Stimulated activated naive CD8-positive, alpha-beta T cell treated with anti-CD3 and anti-CD28 coated beads, Interleukin-15, amount 100 ng/mL, for 72 hours (primary cell): ENCODE measurements at regions not wholly inside any gene's neighbourhood (a gene's known extent, or its start where the extent isn't known, plus 50 kb on each side); places are given as distances from the start of the nearest gene placed in this dataset.
"Not testable (repeated sequence)": the region's sequence is repeated elsewhere in the genome, so short reads cannot be mapped to it uniquely, and the experiment has no call there.

Experiments
- ATAC-seq: fragments of 150-1000 bp; cut with Tn5 transposase; 2 replicates; pipeline ENCODE4 v1.10.0; 2021; ENCODE audit warnings: mild to moderate bottlenecking, moderate library complexity
- DNase-seq, 2 donors: peaks; one replicate each; pipeline ENCODE4 v3.0.0; 2021 to 2022
- H3K27ac Mint-ChIP-seq, 2 donors: one replicate each; pipeline ENCODE4 v1.8.0; 2022; ENCODE audit warnings: mild to moderate bottlenecking in 2 of 2, mixed read lengths in 2 of 2, moderate library complexity in 2 of 2
- H3K27me3 Mint-ChIP-seq: one replicate; pipeline ENCODE4 v1.8.0; 2022; ENCODE audit warnings: mixed read lengths
- H3K4me1 Mint-ChIP-seq: one replicate; pipeline ENCODE4 v1.8.0; 2022; ENCODE audit warnings: mild to moderate bottlenecking, mixed read lengths
- H3K4me3 Mint-ChIP-seq, 2 donors: one replicate each; pipeline ENCODE4 v1.8.0; 2022; ENCODE audit warnings: mild to moderate bottlenecking in 2 of 2, mixed read lengths in 2 of 2, moderate library complexity in 1 of 2
- H3K9me3 Mint-ChIP-seq, 2 donors: one replicate each; pipeline ENCODE4 v1.8.0; 2022; ENCODE audit warnings: mixed read lengths in 2 of 2

GRCh38 chr5:167065794-167066193 is 1225.7 kb upstream of the WWC1 start:
- Mint-ChIP-seq H3K27me3 (no peaks in the 10 kb centered on the region), H3K27ac (no peak overlapping the region), H3K9me3 (no peaks in the 10 kb centered on the region), H3K4me3 (no peak overlapping the region), H3K4me1 (no peaks in the 10 kb centered on the region)
- no peak for DNase-seq
- no peak for ATAC-seq

GRCh38 chr5:167071981-167072610 is 1219.3 kb upstream of the WWC1 start:
- ATAC-seq (no peak), DNase-seq (no peak)
- H3K4me1 Mint-ChIP-seq, result no peaks in the 10 kb centered on the region
- H3K4me3 Mint-ChIP-seq, result no peak overlapping the region
- H3K27me3 Mint-ChIP-seq, result no peaks in the 10 kb centered on the region
- H3K27ac Mint-ChIP-seq, result no peak overlapping the region
- H3K9me3 Mint-ChIP-seq, result peaks cover 7 to 8% of the 10 kb centered on the region in 2 donors

GRCh38 chr5:167081561-167081960 is 1209.9 kb upstream of the WWC1 start:
- no peaks in the 10 kb centered on the region for H3K27me3 Mint-ChIP-seq
- ATAC-seq, result no peak
- DNase-seq, result no peak
- H3K4me1 Mint-ChIP-seq, result no peaks in the 10 kb centered on the region
- no peak overlapping the region for H3K27ac Mint-ChIP-seq
- H3K9me3 Mint-ChIP-seq, result peaks cover 0 to 5% of the 10 kb centered on the region in 2 donors
- no peak overlapping the region for H3K4me3 Mint-ChIP-seq

- ATAC-seq (no peak), DNase-seq (no peak)
- Mint-ChIP-seq H3K4me1 (no peaks in the 10 kb centered on the region), H3K9me3 (peaks cover 10 to 21% of the 10 kb centered on the region in 2 donors), H3K4me3 (no peak overlapping the region), H3K27me3 (no peaks in the 10 kb centered on the region), H3K27ac (no peak overlapping the region)
Observed at GRCh38 chr5:167096816-167097215, 1194.6 kb upstream of the WWC1 start.

GRCh38 chr5:167104351-167104750 is 1187.1 kb upstream of the WWC1 start:
- DNase-seq, result no peak
- Mint-ChIP-seq H3K9me3 (peaks cover 15 to 18% of the 10 kb centered on the region in 2 donors), H3K27ac (no peak overlapping the region), H3K4me1 (no peaks in the 10 kb centered on the region), H3K27me3 (no peaks in the 10 kb centered on the region), H3K4me3 (no peak overlapping the region)
- no peak for ATAC-seq

- DNase-seq (no peak), ATAC-seq (no peak)
- Mint-ChIP-seq H3K27me3 (no peaks in the 10 kb centered on the region), H3K9me3 (peaks cover 15 to 18% of the 10 kb centered on the region in 2 donors), H3K4me1 (no peaks in the 10 kb centered on the region), H3K4me3 (no peak overlapping the region), H3K27ac (no peak overlapping the region)
Observed at GRCh38 chr5:167105941-167106340, 1185.5 kb upstream of the WWC1 start.

GRCh38 chr5:167107684-167108083 is 1183.8 kb upstream of the WWC1 start:
- no peak for DNase-seq
- no peaks in the 10 kb centered on the region for H3K4me1 Mint-ChIP-seq
- peaks cover 16 to 18% of the 10 kb centered on the region in 2 donors for H3K9me3 Mint-ChIP-seq
- no peak overlapping the region for H3K27ac Mint-ChIP-seq
- H3K4me3 Mint-ChIP-seq, result no peak overlapping the region
- ATAC-seq, result no peak
- H3K27me3 Mint-ChIP-seq, result no peaks in the 10 kb centered on the region

GRCh38 chr5:167108266-167108665 is 1183.2 kb upstream of the WWC1 start:
- H3K27ac Mint-ChIP-seq, DNase-seq, H3K4me3 Mint-ChIP-seq, H3K27me3 Mint-ChIP-seq, H3K4me1 Mint-ChIP-seq, ATAC-seq: not testable (repeated sequence)
- peaks cover 18 to 21% of the 10 kb centered on the region in 2 donors for H3K9me3 Mint-ChIP-seq

GRCh38 chr5:167112556-167112955 is 1178.9 kb upstream of the WWC1 start:
- H3K27ac Mint-ChIP-seq, result no peak overlapping the region
- ATAC-seq (no peak), DNase-seq (no peak)
- no peak overlapping the region for H3K4me3 Mint-ChIP-seq
- H3K27me3 Mint-ChIP-seq, result no peaks in the 10 kb centered on the region
- H3K4me1 Mint-ChIP-seq, result no peaks in the 10 kb centered on the region
- H3K9me3 Mint-ChIP-seq, result peaks cover 6 to 19% of the 10 kb centered on the region in 2 donors

- no peak for ATAC-seq
- no peak for DNase-seq
- no peak overlapping the region for H3K27ac Mint-ChIP-seq
- no peaks in the 10 kb centered on the region for H3K27me3 Mint-ChIP-seq
- no peak overlapping the region for H3K4me3 Mint-ChIP-seq
- no peaks in the 10 kb centered on the region for H3K4me1 Mint-ChIP-seq
- peaks cover 6 to 26% of the 10 kb centered on the region in 2 donors for H3K9me3 Mint-ChIP-seq
Observed at GRCh38 chr5:167122267-167122666, 1169.2 kb upstream of the WWC1 start.

GRCh38 chr5:167123126-167123525 is 1168.3 kb upstream of the WWC1 start:
- Mint-ChIP-seq H3K27me3 (no peaks in the 10 kb centered on the region), H3K9me3 (peaks cover 6 to 26% of the 10 kb centered on the region in 2 donors)

GRCh38 chr5:167128581-167128980 is 1162.9 kb upstream of the WWC1 start:
- no peaks in the 10 kb centered on the region for H3K4me1 Mint-ChIP-seq

More at GRCh38 chr5:167123126-167123525, 1168.3 kb upstream of the WWC1 start:
- DNase-seq, result no peak
- H3K27ac Mint-ChIP-seq, result no peak overlapping the region
- no peaks in the 10 kb centered on the region for H3K4me1 Mint-ChIP-seq
- no peak for ATAC-seq
- H3K4me3 Mint-ChIP-seq, result no peak overlapping the region

GRCh38 chr5:167140548-167141291 is 1150.7 kb upstream of the WWC1 start:
- DNase-seq (no peak), ATAC-seq (no peak)
- H3K4me3 Mint-ChIP-seq, result no peak overlapping the region
- no peaks in the 10 kb centered on the region for H3K4me1 Mint-ChIP-seq
- no peak overlapping the region for H3K27ac Mint-ChIP-seq
- peaks cover 0 to 8% of the 10 kb centered on the region in 2 donors for H3K9me3 Mint-ChIP-seq
- no peaks in the 10 kb centered on the region for H3K27me3 Mint-ChIP-seq

More at GRCh38 chr5:167128581-167128980, 1162.9 kb upstream of the WWC1 start:
- ATAC-seq, result no peak
- H3K9me3 Mint-ChIP-seq, result peaks cover 7 to 23% of the 10 kb centered on the region in 2 donors
- no peak for DNase-seq
- no peak overlapping the region for H3K4me3 Mint-ChIP-seq
- H3K27me3 Mint-ChIP-seq, result no peaks in the 10 kb centered on the region
- H3K27ac Mint-ChIP-seq, result no peak overlapping the region

- no peaks in the 10 kb centered on the region for H3K4me1 Mint-ChIP-seq
- H3K27ac Mint-ChIP-seq, result no peak overlapping the region
- DNase-seq, result no peak
- no peaks in the 10 kb centered on the region for H3K9me3 Mint-ChIP-seq
- H3K4me3 Mint-ChIP-seq, result no peak overlapping the region
- ATAC-seq, result no peak
- no peaks in the 10 kb centered on the region for H3K27me3 Mint-ChIP-seq
Observed at GRCh38 chr5:167143716-167144115, 1147.7 kb upstream of the WWC1 start.

GRCh38 chr5:167145841-167146240 is 1145.6 kb upstream of the WWC1 start:
- H3K4me1 Mint-ChIP-seq, result no peaks in the 10 kb centered on the region
- ATAC-seq, result no peak

GRCh38 chr5:167147879-167148278 is 1143.6 kb upstream of the WWC1 start:
- Mint-ChIP-seq H3K9me3 (no peaks in the 10 kb centered on the region), H3K4me1 (no peaks in the 10 kb centered on the region), H3K4me3 (no peak overlapping the region), H3K27ac (no peak overlapping the region), H3K27me3 (no peaks in the 10 kb centered on the region)
- DNase-seq (no peak), ATAC-seq (no peak)

More at GRCh38 chr5:167145841-167146240, 1145.6 kb upstream of the WWC1 start:
- Mint-ChIP-seq H3K27ac (no peak overlapping the region), H3K4me3 (no peak overlapping the region), H3K27me3 (no peaks in the 10 kb centered on the region), H3K9me3 (no peaks in the 10 kb centered on the region)
- DNase-seq, result no peak
